Kidney epithelial cell (primary cell): ENCODE measurements at regions not wholly inside any gene's neighbourhood (a gene's known extent, or its start where the extent isn't known, plus 50 kb on each side); places are given as distances from the start of the nearest gene placed in this dataset.
"Not testable (repeated sequence)": the region's sequence is repeated elsewhere in the genome, so short reads cannot be mapped to it uniquely, and the experiment has no call there.

Experiments used
- DNase-seq: peaks from one replicate; pipeline ENCODE4 v3.0.0-alpha.2; 2010; ENCODE audit warnings: low read depth
- H3K27me3 ChIP-seq: 2 replicates; pipeline ENCODE4 v1.6.0; 2011; ENCODE audit warnings: low read length; ENCODE audit not compliant: control insufficient read depth, insufficient read depth
- H3K36me3 ChIP-seq: 2 replicates; pipeline ENCODE4 v1.5.1; 2011; ENCODE audit warnings: low read length; ENCODE audit not compliant: control insufficient read depth, insufficient read depth
- H3K4me3 ChIP-seq: 2 replicates; pipeline ENCODE4 v1.5.1; 2011; ENCODE audit warnings: low read depth, mild to moderate bottlenecking, control low read depth, low read length
- CTCF ChIP-seq: IDR thresholded peaks from 2 replicates; pipeline ENCODE4 v1.5.1; 2011; ENCODE audit warnings: mild to moderate bottlenecking, moderate library complexity, low read length, control low read depth, inconsistent platforms; ENCODE audit not compliant: insufficient read depth, poor library complexity, severe bottlenecking

- DNase-seq, H3K36me3 ChIP-seq: not testable (repeated sequence)
These were observed 290.1 kb downstream of the ZNF716 start for GRCh38 chr7:57740126-57740525.

GRCh38 chr7:57769131-57769530, 319.2 kb downstream of the ZNF716 start:
- Histone ChIP-seq H3K36me3 (no peaks in the 10 kb centered on the region), H3K27me3 (no peaks in the 10 kb centered on the region), H3K4me3 (no peak overlapping the region)
- DNase-seq, result no peak
- no peak for TF ChIP-seq CTCF

More at GRCh38 chr7:57740126-57740525, 290.1 kb downstream of the ZNF716 start:
- not testable (repeated sequence) for H3K27me3 ChIP-seq, H3K4me3 ChIP-seq

GRCh38 chr7:57769958-57770357, 320.0 kb downstream of the ZNF716 start:
- DNase-seq, result no peak
- TF ChIP-seq CTCF, result no peak
- H3K27me3 ChIP-seq, result no peaks in the 10 kb centered on the region

GRCh38 chr7:57772126-57772924, 322.3 kb downstream of the ZNF716 start:
- DNase-seq, result no peak
- H3K4me3 ChIP-seq, result no peak overlapping the region
- no peak for TF ChIP-seq CTCF
- no peaks in the 10 kb centered on the region for H3K36me3 ChIP-seq
- no peaks in the 10 kb centered on the region for H3K27me3 ChIP-seq

More at GRCh38 chr7:57769958-57770357, 320.0 kb downstream of the ZNF716 start:
- no peaks in the 10 kb centered on the region for H3K36me3 ChIP-seq
- H3K4me3 ChIP-seq, result no peak overlapping the region

- H3K27me3 ChIP-seq, result no peaks in the 10 kb centered on the region
- no peak for DNase-seq
- TF ChIP-seq CTCF, result no peak
- no peak overlapping the region for H3K4me3 ChIP-seq
- no peaks in the 10 kb centered on the region for H3K36me3 ChIP-seq
These were observed 324.3 kb downstream of the ZNF716 start for GRCh38 chr7:57774300-57774699.

GRCh38 chr7:57775396-57776088, 325.6 kb downstream of the ZNF716 start:
- no peak for TF ChIP-seq CTCF
- Histone ChIP-seq H3K36me3 (no peaks in the 10 kb centered on the region), H3K4me3 (no peak overlapping the region), H3K27me3 (no peaks in the 10 kb centered on the region)
- DNase-seq, result no peak

- not testable (repeated sequence) for H3K4me3 ChIP-seq, H3K27me3 ChIP-seq, DNase-seq, H3K36me3 ChIP-seq
These were observed 326.3 kb downstream of the ZNF716 start for GRCh38 chr7:57776136-57776856.
